Choroid plexus epithelial cell (primary cell): ENCODE measurements at regions not wholly inside any gene's neighbourhood (a gene's known extent, or its start where the extent isn't known, plus 50 kb on each side); places are given as distances from the start of the nearest gene placed in this dataset.

Source experiments
- DNase-seq: peaks from one replicate; pipeline ENCODE4 v3.0.0-alpha.2; 2010; ENCODE audit warnings: low read depth
- H3K4me3 ChIP-seq: 2 replicates; pipeline ENCODE4 v1.5.1; 2011; ENCODE audit warnings: low read depth, mild to moderate bottlenecking, control low read depth, low read length, moderate library complexity
- CTCF ChIP-seq: conservative IDR thresholded peaks from 2 replicates; pipeline ENCODE4 v1.5.1; 2011; ENCODE audit warnings: low read depth, mild to moderate bottlenecking, control low read depth, inconsistent platforms, low read length, moderate library complexity

DNA sequence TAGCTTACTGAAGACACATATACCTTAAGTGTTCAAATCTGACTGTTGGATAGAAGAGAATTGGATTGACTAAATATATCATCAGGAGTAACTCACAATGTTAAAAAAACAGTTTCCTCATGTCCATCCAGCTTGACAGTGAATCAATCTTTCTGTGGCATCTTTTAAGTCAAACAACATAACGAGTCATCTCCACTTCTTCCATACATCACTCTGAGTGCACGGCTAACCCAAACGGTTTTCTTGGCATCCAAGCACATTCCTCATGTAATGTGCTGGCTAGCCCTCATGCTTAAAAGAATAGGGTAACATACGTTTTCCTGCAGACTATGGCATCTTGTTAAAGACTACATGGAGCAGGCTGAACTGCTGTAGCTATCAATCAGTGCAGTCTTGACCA is 291.5 kb upstream of the TRPC7 start:
- no peak for TF ChIP-seq CTCF
- no peak overlapping the region for H3K4me3 ChIP-seq
- peak; percentile 41 for DNase-seq

DNA sequence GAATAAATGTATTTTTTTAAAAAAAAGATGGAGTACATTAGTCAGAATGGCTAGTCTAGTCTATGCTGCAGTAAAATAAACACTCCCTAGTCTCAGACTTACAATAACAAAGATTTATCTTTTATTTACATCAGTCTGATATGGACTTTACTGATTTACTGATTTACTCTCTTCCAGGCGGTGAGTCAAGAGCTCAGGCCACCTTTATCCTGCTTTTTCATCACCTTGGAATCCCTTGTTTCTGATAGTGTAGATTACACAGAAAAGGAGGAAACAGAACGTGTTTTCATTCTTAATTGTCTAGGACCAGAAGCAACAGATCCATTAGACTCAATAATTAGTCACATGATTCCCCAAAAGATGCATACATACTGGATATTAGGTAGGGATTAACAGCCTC is 290.1 kb upstream of the TRPC7 start:
- no peak for TF ChIP-seq CTCF
- peak; percentile 21 for DNase-seq
- no peak overlapping the region for H3K4me3 ChIP-seq

DNA sequence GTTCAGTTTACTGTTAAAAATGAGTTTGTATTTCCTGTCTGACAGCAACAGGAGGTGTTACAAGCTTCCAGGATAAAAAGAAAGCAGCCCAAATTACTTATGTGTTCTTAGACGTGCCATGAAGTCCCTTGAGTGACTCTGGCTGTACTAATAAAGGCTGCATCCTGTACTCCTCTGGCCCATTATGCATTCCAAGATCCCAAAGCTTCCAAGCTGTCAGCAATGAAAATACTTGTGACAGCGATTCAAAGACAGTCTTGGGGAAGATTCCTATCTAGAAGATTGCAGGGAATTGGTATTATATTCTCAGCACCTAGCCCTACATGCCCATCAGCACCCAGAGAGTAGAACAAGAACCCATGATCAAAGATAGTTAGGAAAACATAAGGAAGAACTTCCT is 281.6 kb upstream of the TRPC7 start:
- TF ChIP-seq CTCF, result no peak

DNA sequence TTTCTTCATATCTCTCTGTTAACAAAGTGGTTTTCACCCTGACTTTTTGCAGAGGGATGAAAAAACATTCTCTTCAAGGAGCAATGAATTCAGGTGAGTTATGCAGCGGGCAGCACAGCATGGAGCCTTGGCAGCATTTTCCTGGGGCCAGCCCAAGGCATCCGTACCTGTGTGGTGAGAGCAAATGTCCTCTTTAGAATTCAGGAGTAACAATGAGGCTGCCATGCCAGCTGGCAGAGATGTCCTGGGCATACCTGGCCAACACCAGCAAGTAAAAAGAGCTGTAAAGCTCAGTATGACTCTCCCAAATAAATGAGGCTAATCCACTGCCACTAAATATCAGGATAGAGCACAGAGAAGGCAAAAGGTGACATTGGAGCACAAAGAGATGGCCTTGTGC is 277.6 kb upstream of the TRPC7 start:
- H3K4me3 ChIP-seq, result no peak overlapping the region
- no peak for TF ChIP-seq CTCF
- DNase-seq, result no peak

More for the DNA sequence above, 281.6 kb upstream of the TRPC7 start:
- no peak overlapping the region for H3K4me3 ChIP-seq
- no peak for DNase-seq

DNA sequence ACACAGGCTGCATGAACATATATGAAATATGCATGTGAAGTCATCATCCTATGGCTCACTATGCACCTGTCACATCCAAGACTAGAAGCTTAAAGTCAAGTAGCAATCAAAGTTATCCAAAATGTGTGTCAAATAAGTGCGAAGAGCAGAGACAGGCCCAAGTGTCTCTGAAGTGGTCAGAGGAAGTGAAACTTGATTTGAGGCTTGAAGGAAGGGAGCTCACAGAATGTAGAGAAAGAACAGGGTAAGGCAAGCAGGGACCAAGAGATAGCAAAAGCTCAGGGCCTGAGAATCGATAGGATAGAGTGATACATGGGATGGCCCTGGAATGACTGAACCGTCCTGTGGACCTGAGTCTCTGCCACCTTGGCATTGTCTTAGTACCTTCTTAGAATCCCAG is 274.3 kb upstream of the TRPC7 start:
- no peak for DNase-seq
- no peak overlapping the region for H3K4me3 ChIP-seq
- TF ChIP-seq CTCF, result no peak

GRCh38 chr5:136638084-136638483 is 272.7 kb upstream of the TRPC7 start:
- H3K4me3 ChIP-seq, result no peak overlapping the region
- DNase-seq, result peak; percentile 68
- peak; percentile 56 for TF ChIP-seq CTCF

GRCh38 chr5:136636001-136636400 is 270.7 kb upstream of the TRPC7 start:
- no peak for TF ChIP-seq CTCF
- H3K4me3 ChIP-seq, result no peak overlapping the region
- no peak for DNase-seq
